ENCODE measurements at regions not wholly inside any gene's neighbourhood (a gene's known extent, or its start where the extent isn't known, plus 50 kb on each side); places are given as distances from the start of the nearest gene placed in this dataset.

- Histone ChIP-seq H3K9me3 (ENCODE audit: control insufficient read depth in 2 of 2, low read length in 2 of 2) (peaks cover 0 to 11% of the 10 kb centered on the region in 2 experiments), H3K27ac (ENCODE audit: insufficient read depth, low read length, poor library complexity, severe bottlenecking) (no peak overlapping the region), H3K4me1 (ENCODE audit: control insufficient read depth, insufficient read depth, low read length, poor library complexity, severe bottlenecking) (no peaks in the 10 kb centered on the region), H3K4me3 (ENCODE audit: low read depth, low read length) (no peak overlapping the region), H3K36me3 (ENCODE audit: control insufficient read depth, insufficient read depth, low read length) (no peaks in the 10 kb centered on the region), H3K27me3 (ENCODE audit: control insufficient read depth, insufficient read depth, low read length) (peaks cover 6% of the 10 kb centered on the region)
- peaks cover 0 to 5% (median 0%) of the 10 kb centered on the region in 7 donors for H3K9me3 Mint-ChIP-seq
- peaks cover 4 to 11% (median 6%) of the 10 kb centered on the region in 4 donors for H3K4me1 Mint-ChIP-seq
- ATAC-seq (ENCODE audit: low read depth in 2 of 2) (no peak), DNase-seq (no peak)
- peaks cover 4% of the 10 kb centered on the region for H3K36me3 Mint-ChIP-seq
- no peak overlapping the region for H3K27ac Mint-ChIP-seq
- no peak overlapping the region for H3K4me3 Mint-ChIP-seq
- H3K27me3 Mint-ChIP-seq, result peaks cover 14% of the 10 kb centered on the region
These were observed 80.4 kb upstream of the RAP1B start for GRCh38 chr12:68530299-68530698.

GRCh38 chr12:68530965-68531364 is 79.7 kb upstream of the RAP1B start:
- Mint-ChIP-seq H3K36me3 (peaks cover 4% of the 10 kb centered on the region), H3K9me3 (peaks cover 0 to 5% (median 0%) of the 10 kb centered on the region in 7 donors), H3K4me3 (no peak overlapping the region), H3K27ac (peak overlapping the region in 1 of 3 donors; percentile 83), H3K4me1 (peaks cover 4 to 11% (median 6%) of the 10 kb centered on the region in 4 donors), H3K27me3 (peaks cover 14% of the 10 kb centered on the region)
- Histone ChIP-seq H3K36me3 (ENCODE audit: control insufficient read depth, insufficient read depth, low read length) (no peaks in the 10 kb centered on the region), H3K27ac (ENCODE audit: insufficient read depth, low read length, poor library complexity, severe bottlenecking) (no peak overlapping the region), H3K9me3 (ENCODE audit: control insufficient read depth in 2 of 2, low read length in 2 of 2) (peaks cover 0 to 8% of the 10 kb centered on the region in 2 experiments), H3K4me3 (ENCODE audit: low read depth, low read length) (no peak overlapping the region), H3K27me3 (ENCODE audit: control insufficient read depth, insufficient read depth, low read length) (peaks cover 6% of the 10 kb centered on the region), H3K4me1 (ENCODE audit: control insufficient read depth, insufficient read depth, low read length, poor library complexity, severe bottlenecking) (no peaks in the 10 kb centered on the region)
- ATAC-seq (ENCODE audit: low read depth in 2 of 2), result no peak
- DNase-seq, result no peak

GRCh38 chr12:68532204-68532886 is 78.4 kb upstream of the RAP1B start:
- no peaks in the 10 kb centered on the region for H3K36me3 ChIP-seq (ENCODE audit: control insufficient read depth, insufficient read depth, low read length)
- DNase-seq, result peak in 1 of 3 donors; percentile 58
- peaks cover 4 to 22% (median 8%) of the 10 kb centered on the region in 4 donors for H3K4me1 Mint-ChIP-seq
- no peak overlapping the region for H3K4me3 ChIP-seq (ENCODE audit: low read depth, low read length)
- H3K27me3 ChIP-seq (ENCODE audit: control insufficient read depth, insufficient read depth, low read length), result peaks cover 6% of the 10 kb centered on the region
- no peak overlapping the region for H3K4me3 Mint-ChIP-seq
- H3K4me1 ChIP-seq (ENCODE audit: control insufficient read depth, insufficient read depth, low read length, poor library complexity, severe bottlenecking), result peaks cover 4% of the 10 kb centered on the region
- H3K27ac Mint-ChIP-seq, result peak overlapping the region in 1 of 3 donors; percentile 36
- peaks cover 12% of the 10 kb centered on the region for H3K27me3 Mint-ChIP-seq
- H3K36me3 Mint-ChIP-seq, result peaks cover 4% of the 10 kb centered on the region
- H3K9me3 ChIP-seq (ENCODE audit: control insufficient read depth in 2 of 2, low read length in 2 of 2), result peaks cover 0 to 4% of the 10 kb centered on the region in 2 experiments
- peaks cover 0 to 2% (median 0%) of the 10 kb centered on the region in 7 donors for H3K9me3 Mint-ChIP-seq
- no peak overlapping the region for H3K27ac ChIP-seq (ENCODE audit: insufficient read depth, low read length, poor library complexity, severe bottlenecking)
- ATAC-seq (ENCODE audit: low read depth in 2 of 2), result no peak

- peak overlapping the region in 1 of 4 donors; percentile 3 for H3K4me3 Mint-ChIP-seq
- peaks cover 4% of the 10 kb centered on the region for H3K36me3 Mint-ChIP-seq
- H3K4me1 Mint-ChIP-seq, result peaks cover 4 to 28% (median 8%) of the 10 kb centered on the region in 4 donors
- peaks cover 4% of the 10 kb centered on the region for H3K4me1 ChIP-seq (ENCODE audit: control insufficient read depth, insufficient read depth, low read length, poor library complexity, severe bottlenecking)
- peaks cover 6% of the 10 kb centered on the region for H3K27me3 ChIP-seq (ENCODE audit: control insufficient read depth, insufficient read depth, low read length)
- no peaks in the 10 kb centered on the region for H3K36me3 ChIP-seq (ENCODE audit: control insufficient read depth, insufficient read depth, low read length)
- no peaks in the 10 kb centered on the region for H3K9me3 ChIP-seq (ENCODE audit: control insufficient read depth in 2 of 2, low read length in 2 of 2)
- H3K4me3 ChIP-seq (ENCODE audit: low read depth, low read length), result no peak overlapping the region
- no peak for ATAC-seq (ENCODE audit: low read depth in 2 of 2)
- H3K27ac Mint-ChIP-seq, result peak overlapping the region in 2 of 3 donors; percentile 32 to 55
- DNase-seq, result no peak
- H3K27me3 Mint-ChIP-seq, result peaks cover 10% of the 10 kb centered on the region
- no peaks in the 10 kb centered on the region for H3K9me3 Mint-ChIP-seq
- no peak overlapping the region for H3K27ac ChIP-seq (ENCODE audit: insufficient read depth, low read length, poor library complexity, severe bottlenecking)
These were observed 77.8 kb upstream of the RAP1B start for GRCh38 chr12:68532887-68533248.

GRCh38 chr12:68534108-68534507 is 76.6 kb upstream of the RAP1B start:
- H3K36me3 Mint-ChIP-seq, result peaks cover 4% of the 10 kb centered on the region
- peaks cover 10% of the 10 kb centered on the region for H3K27me3 Mint-ChIP-seq
- DNase-seq (no peak), ATAC-seq (ENCODE audit: low read depth in 2 of 2) (no peak)
- no peaks in the 10 kb centered on the region for H3K9me3 ChIP-seq (ENCODE audit: control insufficient read depth in 2 of 2, low read length in 2 of 2)
- H3K27ac ChIP-seq (ENCODE audit: insufficient read depth, low read length, poor library complexity, severe bottlenecking), result no peak overlapping the region
- peaks cover 10 to 37% (median 13%) of the 10 kb centered on the region in 4 donors for H3K4me1 Mint-ChIP-seq
- H3K36me3 ChIP-seq (ENCODE audit: control insufficient read depth, insufficient read depth, low read length), result no peaks in the 10 kb centered on the region
- H3K4me3 Mint-ChIP-seq, result no peak overlapping the region
- H3K4me3 ChIP-seq (ENCODE audit: low read depth, low read length), result no peak overlapping the region
- H3K27me3 ChIP-seq (ENCODE audit: control insufficient read depth, insufficient read depth, low read length), result peaks cover 3% of the 10 kb centered on the region
- peaks cover 12% of the 10 kb centered on the region for H3K4me1 ChIP-seq (ENCODE audit: control insufficient read depth, insufficient read depth, low read length, poor library complexity, severe bottlenecking)
- no peak overlapping the region for H3K27ac Mint-ChIP-seq
- H3K9me3 Mint-ChIP-seq, result no peaks in the 10 kb centered on the region

GRCh38 chr12:68536885-68537485 is 73.7 kb upstream of the RAP1B start:
- Histone ChIP-seq H3K36me3 (ENCODE audit: control insufficient read depth, insufficient read depth, low read length) (no peaks in the 10 kb centered on the region), H3K4me3 (ENCODE audit: low read depth, low read length) (no peak overlapping the region), H3K4me1 (ENCODE audit: control insufficient read depth, insufficient read depth, low read length, poor library complexity, severe bottlenecking) (peaks cover 15% of the 10 kb centered on the region), H3K27ac (ENCODE audit: insufficient read depth, low read length, poor library complexity, severe bottlenecking) (no peak overlapping the region), H3K9me3 (ENCODE audit: control insufficient read depth in 2 of 2, low read length in 2 of 2) (no peaks in the 10 kb centered on the region), H3K27me3 (ENCODE audit: control insufficient read depth, insufficient read depth, low read length) (no peaks in the 10 kb centered on the region)
- H3K27me3 Mint-ChIP-seq, result peaks cover 10% of the 10 kb centered on the region
- no peak for DNase-seq
- peaks cover 5% of the 10 kb centered on the region for H3K36me3 Mint-ChIP-seq
- peak overlapping the region in 1 of 3 donors; percentile 34 for H3K27ac Mint-ChIP-seq
- no peak for ATAC-seq (ENCODE audit: low read depth in 2 of 2)
- peaks cover 0 to 8% (median 0%) of the 10 kb centered on the region in 7 donors for H3K9me3 Mint-ChIP-seq
- peaks cover 10 to 55% (median 21%) of the 10 kb centered on the region in 4 donors for H3K4me1 Mint-ChIP-seq
- peak overlapping the region in 1 of 4 donors; percentile 4 for H3K4me3 Mint-ChIP-seq

- H3K27me3 Mint-ChIP-seq, result peaks cover 10% of the 10 kb centered on the region
- Histone ChIP-seq H3K4me1 (ENCODE audit: control insufficient read depth, insufficient read depth, low read length, poor library complexity, severe bottlenecking) (peaks cover 15% of the 10 kb centered on the region), H3K9me3 (ENCODE audit: control insufficient read depth in 2 of 2, low read length in 2 of 2) (no peaks in the 10 kb centered on the region), H3K36me3 (ENCODE audit: control insufficient read depth, insufficient read depth, low read length) (no peaks in the 10 kb centered on the region), H3K27ac (ENCODE audit: insufficient read depth, low read length, poor library complexity, severe bottlenecking) (no peak overlapping the region), H3K4me3 (ENCODE audit: low read depth, low read length) (no peak overlapping the region), H3K27me3 (ENCODE audit: control insufficient read depth, insufficient read depth, low read length) (no peaks in the 10 kb centered on the region)
- H3K27ac Mint-ChIP-seq, result peak overlapping the region in 1 of 3 donors; percentile 34
- peaks cover 10 to 51% (median 21%) of the 10 kb centered on the region in 4 donors for H3K4me1 Mint-ChIP-seq
- peaks cover 0 to 8% (median 0%) of the 10 kb centered on the region in 7 donors for H3K9me3 Mint-ChIP-seq
- no peak overlapping the region for H3K4me3 Mint-ChIP-seq
- DNase-seq (no peak), ATAC-seq (ENCODE audit: low read depth in 2 of 2) (no peak)
- H3K36me3 Mint-ChIP-seq, result peaks cover 5% of the 10 kb centered on the region
These were observed 73.1 kb upstream of the RAP1B start for GRCh38 chr12:68537571-68537970.

All from CD4-positive, CD25-positive, alpha-beta regulatory T cell (primary cell).